ENCODE measurements at regions not wholly inside any gene's neighbourhood (a gene's known extent, or its start where the extent isn't known, plus 50 kb on each side); places are given as distances from the start of the nearest gene placed in this dataset.

- Histone ChIP-seq H3K4me1 (ENCODE audit: control insufficient read depth, insufficient read depth, low read length) (no peaks in the 10 kb centered on the region), H3K27ac (ENCODE audit: low read length) (no peak overlapping the region), H3K4me3 (ENCODE audit: low read length) (no peak overlapping the region), H3K27me3 (ENCODE audit: control insufficient read depth, insufficient read depth) (no peaks in the 10 kb centered on the region), H3K9me3 (ENCODE audit: control insufficient read depth, low read length) (no peaks in the 10 kb centered on the region)
- WGBS, result 86% methylated on average over 9 of the region's 9 CpGs
- intact Hi-C loops (cut with DNase I), result no loop called here
- DNase-seq (no peak), ATAC-seq (no peak)
Measured at GRCh38 chr10:6321880-6322279, 119.1 kb downstream of the PFKFB3 start.

- DNase-seq, result no peak
- Histone ChIP-seq H3K9me3 (ENCODE audit: control insufficient read depth, low read length) (no peaks in the 10 kb centered on the region), H3K27me3 (ENCODE audit: control insufficient read depth, insufficient read depth) (no peaks in the 10 kb centered on the region), H3K27ac (ENCODE audit: low read length) (no peak overlapping the region), H3K4me3 (ENCODE audit: low read length) (no peak overlapping the region), H3K4me1 (ENCODE audit: control insufficient read depth, insufficient read depth, low read length) (no peaks in the 10 kb centered on the region)
- 95% methylated on average over 3 of the region's 3 CpGs for WGBS
- no peak for ATAC-seq
- intact Hi-C loops (cut with DNase I), result no loop called here
Measured at GRCh38 chr10:6322805-6323204, 120.1 kb downstream of the PFKFB3 start.

GRCh38 chr10:6327961-6328698 lies 125.4 kb downstream of the PFKFB3 start:
- no peak overlapping the region for H3K27ac ChIP-seq (ENCODE audit: low read length)
- ATAC-seq (peak; percentile 43 to 57), DNase-seq (peak in 1 of 3 donors; percentile 26)
- H3K27me3 ChIP-seq (ENCODE audit: control insufficient read depth, insufficient read depth), result no peaks in the 10 kb centered on the region
- WGBS, result 74% methylated on average over 10 of the region's 10 CpGs
- no peak overlapping the region for H3K4me3 ChIP-seq (ENCODE audit: low read length)
- H3K9me3 ChIP-seq (ENCODE audit: control insufficient read depth, low read length), result no peaks in the 10 kb centered on the region
- H3K4me1 ChIP-seq (ENCODE audit: control insufficient read depth, insufficient read depth, low read length), result no peaks in the 10 kb centered on the region
- intact Hi-C loops (cut with DNase I), result no loop called here

GRCh38 chr10:6328699-6329423 lies 126.1 kb downstream of the PFKFB3 start:
- intact Hi-C loops (cut with DNase I), result no loop called here
- no peak overlapping the region for H3K27ac ChIP-seq (ENCODE audit: low read length)
- H3K4me3 ChIP-seq (ENCODE audit: low read length), result no peak overlapping the region
- ATAC-seq, result no peak
- DNase-seq, result peak in 1 of 3 donors; percentile 42
- H3K27me3 ChIP-seq (ENCODE audit: control insufficient read depth, insufficient read depth), result no peaks in the 10 kb centered on the region
- no peaks in the 10 kb centered on the region for H3K9me3 ChIP-seq (ENCODE audit: control insufficient read depth, low read length)
- WGBS, result 87% methylated on average over 11 of the region's 11 CpGs
- H3K4me1 ChIP-seq (ENCODE audit: control insufficient read depth, insufficient read depth, low read length), result no peaks in the 10 kb centered on the region

- WGBS, result 95% methylated on average over 4 of the region's 4 CpGs
- H3K27ac ChIP-seq (ENCODE audit: low read length), result no peak overlapping the region
- H3K4me1 ChIP-seq (ENCODE audit: control insufficient read depth, insufficient read depth, low read length), result no peaks in the 10 kb centered on the region
- intact Hi-C loops (cut with DNase I), result no loop called here
- H3K4me3 ChIP-seq (ENCODE audit: low read length), result no peak overlapping the region
- ATAC-seq, result no peak
- H3K9me3 ChIP-seq (ENCODE audit: control insufficient read depth, low read length), result no peaks in the 10 kb centered on the region
- no peak for DNase-seq
- H3K27me3 ChIP-seq (ENCODE audit: control insufficient read depth, insufficient read depth), result no peaks in the 10 kb centered on the region
Measured at GRCh38 chr10:6333086-6333485, 130.4 kb downstream of the PFKFB3 start.

GRCh38 chr10:6333973-6334372 lies 131.2 kb downstream of the PFKFB3 start:
- Histone ChIP-seq H3K4me3 (ENCODE audit: low read length) (no peak overlapping the region), H3K27ac (ENCODE audit: low read length) (no peak overlapping the region), H3K27me3 (ENCODE audit: control insufficient read depth, insufficient read depth) (no peaks in the 10 kb centered on the region), H3K4me1 (ENCODE audit: control insufficient read depth, insufficient read depth, low read length) (no peaks in the 10 kb centered on the region), H3K9me3 (ENCODE audit: control insufficient read depth, low read length) (no peaks in the 10 kb centered on the region)
- DNase-seq (no peak), ATAC-seq (no peak)
- intact Hi-C loops (cut with DNase I), result no loop called here
- WGBS, result 85% methylated on average over 2 of the region's 2 CpGs

- intact Hi-C loops (cut with DNase I), result no loop called here
- WGBS, result 71% methylated on average over 3 of the region's 3 CpGs
- H3K27ac ChIP-seq (ENCODE audit: low read length), result no peak overlapping the region
- H3K4me3 ChIP-seq (ENCODE audit: low read length), result no peak overlapping the region
- no peaks in the 10 kb centered on the region for H3K9me3 ChIP-seq (ENCODE audit: control insufficient read depth, low read length)
- no peaks in the 10 kb centered on the region for H3K4me1 ChIP-seq (ENCODE audit: control insufficient read depth, insufficient read depth, low read length)
- ATAC-seq (no peak), DNase-seq (no peak)
- no peaks in the 10 kb centered on the region for H3K27me3 ChIP-seq (ENCODE audit: control insufficient read depth, insufficient read depth)
Measured at GRCh38 chr10:6336016-6336415, 133.3 kb downstream of the PFKFB3 start.

GRCh38 chr10:6337382-6337781 lies 134.7 kb downstream of the PFKFB3 start:
- intact Hi-C loops (cut with DNase I), result no loop called here
- ATAC-seq (peak in 1 of 2 donors; percentile 23), DNase-seq (no peak)
- no peaks in the 10 kb centered on the region for H3K9me3 ChIP-seq (ENCODE audit: control insufficient read depth, low read length)
- no peak overlapping the region for H3K27ac ChIP-seq (ENCODE audit: low read length)
- H3K4me3 ChIP-seq (ENCODE audit: low read length), result no peak overlapping the region
- H3K4me1 ChIP-seq (ENCODE audit: control insufficient read depth, insufficient read depth, low read length), result no peaks in the 10 kb centered on the region
- 56% methylated on average over 6 of the region's 6 CpGs for WGBS
- no peaks in the 10 kb centered on the region for H3K27me3 ChIP-seq (ENCODE audit: control insufficient read depth, insufficient read depth)

- no peaks in the 10 kb centered on the region for H3K27me3 ChIP-seq (ENCODE audit: control insufficient read depth, insufficient read depth)
Measured at GRCh38 chr10:6338361-6338760, 135.6 kb downstream of the PFKFB3 start.

GRCh38 chr10:6339891-6340290 lies 137.2 kb downstream of the PFKFB3 start:
- no peaks in the 10 kb centered on the region for H3K9me3 ChIP-seq (ENCODE audit: control insufficient read depth, low read length)
- DNase-seq (no peak), ATAC-seq (no peak)
- no peak overlapping the region for H3K4me3 ChIP-seq (ENCODE audit: low read length)
- H3K27me3 ChIP-seq (ENCODE audit: control insufficient read depth, insufficient read depth), result no peaks in the 10 kb centered on the region
- H3K4me1 ChIP-seq (ENCODE audit: control insufficient read depth, insufficient read depth, low read length), result no peaks in the 10 kb centered on the region
- intact Hi-C loops (cut with DNase I), result no loop called here
- WGBS, result 95% methylated on average over 5 of the region's 5 CpGs
- H3K27ac ChIP-seq (ENCODE audit: low read length), result no peak overlapping the region

More at GRCh38 chr10:6338361-6338760, 135.6 kb downstream of the PFKFB3 start:
- Histone ChIP-seq H3K4me1 (ENCODE audit: control insufficient read depth, insufficient read depth, low read length) (no peaks in the 10 kb centered on the region), H3K4me3 (ENCODE audit: low read length) (no peak overlapping the region), H3K27ac (ENCODE audit: low read length) (no peak overlapping the region), H3K9me3 (ENCODE audit: control insufficient read depth, low read length) (no peaks in the 10 kb centered on the region)
- ATAC-seq (no peak), DNase-seq (no peak)
- intact Hi-C loops (cut with DNase I), result no loop called here
- WGBS, result 80% methylated on average over 7 of the region's 7 CpGs

- H3K27me3 ChIP-seq (ENCODE audit: control insufficient read depth, insufficient read depth), result no peaks in the 10 kb centered on the region
Measured at GRCh38 chr10:6342096-6342685, 139.5 kb downstream of the PFKFB3 start.

More at GRCh38 chr10:6342096-6342685, 139.5 kb downstream of the PFKFB3 start:
- Histone ChIP-seq H3K4me1 (ENCODE audit: control insufficient read depth, insufficient read depth, low read length) (no peaks in the 10 kb centered on the region), H3K27ac (ENCODE audit: low read length) (no peak overlapping the region), H3K4me3 (ENCODE audit: low read length) (no peak overlapping the region), H3K9me3 (ENCODE audit: control insufficient read depth, low read length) (no peaks in the 10 kb centered on the region)
- ATAC-seq (no peak), DNase-seq (no peak)
- WGBS, result 67% methylated on average over 10 of the region's 10 CpGs
- intact Hi-C loops (cut with DNase I), result no loop called here

All from right cardiac atrium (tissue), 5 donors.